ENCODE measurements at regions not wholly inside any gene's neighbourhood (a gene's known extent, or its start where the extent isn't known, plus 50 kb on each side); places are given as distances from the start of the nearest gene placed in this dataset.

DNA sequence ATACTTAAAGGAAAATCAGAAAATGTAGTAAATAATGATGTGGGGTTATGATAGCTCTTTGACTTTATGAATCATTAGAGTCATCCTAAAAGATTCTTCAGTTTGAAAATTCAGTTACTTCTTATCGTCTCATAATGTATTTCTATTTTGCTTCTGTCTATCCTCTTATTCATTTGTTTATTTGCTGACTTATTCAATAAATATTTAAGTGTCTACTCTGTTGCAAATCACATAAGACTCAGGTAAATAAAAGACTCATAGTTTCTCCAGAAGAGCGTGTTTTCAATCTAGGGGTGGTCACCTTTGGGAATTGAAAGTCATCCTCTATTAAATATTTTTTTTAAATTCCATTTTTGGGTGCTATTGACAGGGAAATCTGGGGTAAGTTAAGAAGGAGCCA, 69.1 kb upstream of the RBMS1 start:
- Histone ChIP-seq H3K27me3 (ENCODE audit: control insufficient read depth in 2 of 2, insufficient read depth in 2 of 2, low read length in 2 of 2) (no peaks in the 10 kb centered on the region), H3K9me3 (ENCODE audit: control insufficient read depth in 2 of 3, low read length in 3 of 3) (no peaks in the 10 kb centered on the region), H3K27ac (ENCODE audit: low read depth, low read length) (no peak overlapping the region), H3K4me1 (ENCODE audit: control insufficient read depth in 2 of 2, insufficient read depth in 2 of 2, low read length in 2 of 2) (peaks cover 0 to 11% of the 10 kb centered on the region in 2 donors), H3K36me3 (ENCODE audit: control insufficient read depth in 2 of 3, insufficient read depth in 3 of 3, low read length in 3 of 3) (no peaks in the 10 kb centered on the region), H3K4me3 (ENCODE audit: low read length) (no peak overlapping the region)
- Mint-ChIP-seq H3K4me3 (no peak overlapping the region), H3K27ac (no peak overlapping the region), H3K9me3 (peaks cover 0 to 5% (median 0%) of the 10 kb centered on the region in 11 donors), H3K4me1 (peaks cover 2 to 37% (median 25%) of the 10 kb centered on the region in 7 donors), H3K36me3 (peaks cover 0 to 3% (median 0%) of the 10 kb centered on the region in 5 donors), H3K27me3 (no peaks in the 10 kb centered on the region)
- DNase-seq: no peak
- ChIA-PET POLR2A (no interaction called here), CTCF (interaction anchor here (0.6 kb wide), 1 partner anchor 237 kb away, joined by 3 read pairs; no protein-coding TSS in a partner anchor)
- intact Hi-C loops (cut with micrococcal nuclease): no loop called here
- no peak for ATAC-seq

DNA sequence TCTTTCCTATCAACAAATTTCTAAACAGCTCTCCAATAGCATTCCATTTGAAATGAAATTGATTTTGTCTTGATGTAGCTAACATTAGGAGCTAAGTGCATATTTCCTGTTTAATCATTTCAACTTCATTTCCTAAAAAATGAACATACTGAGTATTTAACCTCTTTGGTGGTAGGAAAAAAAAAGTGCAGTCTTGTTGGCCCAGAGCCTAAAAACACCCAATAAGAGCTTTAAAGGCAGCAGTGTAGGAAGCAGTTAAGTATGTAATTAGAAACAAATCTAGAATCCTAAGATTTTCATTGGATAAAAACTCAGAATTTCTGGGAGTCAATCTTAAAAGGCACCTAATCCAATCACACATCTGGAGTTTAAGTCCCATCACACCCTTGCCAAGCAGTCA, 71.0 kb upstream of the RBMS1 start:
- intact Hi-C loops (cut with micrococcal nuclease): no loop called here
- H3K4me1 ChIP-seq (ENCODE audit: control insufficient read depth in 2 of 2, insufficient read depth in 2 of 2, low read length in 2 of 2): peaks cover 0 to 11% of the 10 kb centered on the region in 2 donors
- Mint-ChIP-seq H3K27ac (peak overlapping the region in 4 of 9 donors; percentile 4 to 33 (median 18)), H3K27me3 (no peaks in the 10 kb centered on the region), H3K36me3 (peaks cover 0 to 3% (median 0%) of the 10 kb centered on the region in 5 donors), H3K4me1 (peaks cover 2 to 37% (median 25%) of the 10 kb centered on the region in 7 donors), H3K9me3 (peaks cover 0 to 4% (median 0%) of the 10 kb centered on the region in 11 donors), H3K4me3 (peak overlapping the region in 3 of 10 donors; percentile 24 to 46 (median 40))
- H3K9me3 ChIP-seq (ENCODE audit: control insufficient read depth in 2 of 3, low read length in 3 of 3): no peaks in the 10 kb centered on the region
- peak in 2 of 9 donors; percentile 8 to 11 for DNase-seq
- H3K36me3 ChIP-seq (ENCODE audit: control insufficient read depth in 2 of 3, insufficient read depth in 3 of 3, low read length in 3 of 3): no peaks in the 10 kb centered on the region
- H3K27ac ChIP-seq (ENCODE audit: low read depth, low read length): no peak overlapping the region
- no peaks in the 10 kb centered on the region for H3K27me3 ChIP-seq (ENCODE audit: control insufficient read depth in 2 of 2, insufficient read depth in 2 of 2, low read length in 2 of 2)
- no peak overlapping the region for H3K4me3 ChIP-seq (ENCODE audit: low read length)
- POLR2A ChIA-PET: no interaction called here
- CTCF ChIA-PET: no interaction called here
- no peak for ATAC-seq

DNA sequence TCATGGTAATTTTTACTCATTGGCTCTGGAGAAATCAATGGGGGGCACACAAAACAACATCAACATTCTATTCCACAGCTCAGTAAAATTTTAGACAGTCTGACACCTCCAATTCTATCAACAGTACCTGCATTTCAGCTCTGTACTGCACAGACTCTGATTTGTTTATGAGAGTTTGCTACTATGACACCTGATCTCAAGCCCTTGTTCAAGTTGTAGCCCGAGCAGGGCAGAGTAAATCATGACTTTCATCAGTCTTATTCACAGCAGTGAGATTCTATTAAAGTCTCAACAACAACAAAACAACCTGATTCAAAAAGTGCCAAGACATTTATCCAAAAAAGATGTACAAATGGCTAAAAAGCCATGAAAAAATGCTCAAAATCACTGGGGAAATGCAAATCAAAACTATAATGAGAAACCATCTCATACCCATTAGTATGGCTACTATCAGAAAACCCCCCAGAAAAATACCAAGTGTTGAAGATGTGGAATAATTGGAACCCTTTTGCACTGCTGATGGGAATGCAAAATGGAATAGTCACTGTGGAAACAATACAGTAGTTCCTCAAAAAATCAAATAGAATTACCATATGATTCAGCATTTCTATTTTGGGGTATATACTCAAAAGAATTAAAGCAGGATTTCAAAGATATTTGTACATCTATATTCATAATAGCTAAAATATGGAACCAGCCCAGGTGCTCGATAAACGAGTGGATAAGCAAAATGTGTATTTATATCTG, 71.7 kb upstream of the RBMS1 start:
- POLR2A ChIA-PET: no interaction called here

DNA sequence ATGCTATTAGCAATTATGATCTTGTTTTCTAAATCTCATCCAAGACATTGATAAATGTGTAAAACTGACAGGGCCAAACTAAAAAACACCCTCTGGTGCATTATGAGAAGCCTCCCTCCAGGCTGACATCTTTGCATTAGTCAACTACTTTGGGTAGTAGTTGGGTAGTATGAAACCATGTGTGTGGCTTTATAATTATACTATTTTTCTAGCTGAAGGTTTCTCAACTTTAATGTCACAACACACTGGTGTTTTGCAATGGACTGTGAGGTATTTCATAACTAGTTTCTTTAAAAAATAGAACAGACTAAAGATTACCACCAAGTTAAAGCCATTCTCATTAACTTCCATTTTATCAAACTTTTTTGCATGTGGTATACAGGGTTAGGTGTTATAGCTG, 73.1 kb upstream of the RBMS1 start:
- ATAC-seq: peak; percentile 54
- no peak overlapping the region for H3K4me3 Mint-ChIP-seq
- H3K36me3 ChIP-seq (ENCODE audit: control insufficient read depth in 2 of 3, insufficient read depth in 3 of 3, low read length in 3 of 3): no peaks in the 10 kb centered on the region
- peaks cover 0 to 11% of the 10 kb centered on the region in 2 donors for H3K4me1 ChIP-seq (ENCODE audit: control insufficient read depth in 2 of 2, insufficient read depth in 2 of 2, low read length in 2 of 2)
- intact Hi-C loops (cut with micrococcal nuclease): no loop called here
- no peak overlapping the region for H3K27ac ChIP-seq (ENCODE audit: low read depth, low read length)
- ChIA-PET POLR2A (interaction anchor here (0.7 kb wide), 1 partner anchor 181 kb away, joined by 3 read pairs; no protein-coding TSS in a partner anchor), CTCF (no interaction called here)
- no peak overlapping the region for H3K27ac Mint-ChIP-seq
- peaks cover 0 to 2% (median 0%) of the 10 kb centered on the region in 5 donors for H3K27me3 Mint-ChIP-seq
- H3K36me3 Mint-ChIP-seq: peaks cover 0 to 3% (median 0%) of the 10 kb centered on the region in 5 donors
- H3K9me3 ChIP-seq (ENCODE audit: control insufficient read depth in 2 of 3, low read length in 3 of 3): no peaks in the 10 kb centered on the region
- peaks cover 2 to 36% (median 25%) of the 10 kb centered on the region in 7 donors for H3K4me1 Mint-ChIP-seq
- DNase-seq: no peak
- H3K9me3 Mint-ChIP-seq: peaks cover 0 to 7% (median 3%) of the 10 kb centered on the region in 11 donors
- H3K27me3 ChIP-seq (ENCODE audit: control insufficient read depth in 2 of 2, insufficient read depth in 2 of 2, low read length in 2 of 2): no peaks in the 10 kb centered on the region
- no peak overlapping the region for H3K4me3 ChIP-seq (ENCODE audit: low read length)

More for the DNA sequence above, 71.7 kb upstream of the RBMS1 start:
- H3K4me1 ChIP-seq (ENCODE audit: control insufficient read depth in 2 of 2, insufficient read depth in 2 of 2, low read length in 2 of 2): peaks cover 0 to 11% of the 10 kb centered on the region in 2 donors
- peaks cover 2 to 37% (median 25%) of the 10 kb centered on the region in 7 donors for H3K4me1 Mint-ChIP-seq
- no peak overlapping the region for H3K27ac ChIP-seq (ENCODE audit: low read depth, low read length)
- DNase-seq: no peak
- peaks cover 0 to 3% (median 0%) of the 10 kb centered on the region in 5 donors for H3K36me3 Mint-ChIP-seq
- no peaks in the 10 kb centered on the region for H3K9me3 ChIP-seq (ENCODE audit: control insufficient read depth in 2 of 3, low read length in 3 of 3)
- no peak for ATAC-seq
- H3K27ac Mint-ChIP-seq: peak overlapping the region in 1 of 9 donors; percentile 8
- no peaks in the 10 kb centered on the region for H3K27me3 Mint-ChIP-seq
- CTCF ChIA-PET: interaction anchor here (0.6 kb wide), 1 partner anchor 12 kb away, joined by 3 read pairs; no protein-coding TSS in a partner anchor
- H3K36me3 ChIP-seq (ENCODE audit: control insufficient read depth in 2 of 3, insufficient read depth in 3 of 3, low read length in 3 of 3): no peaks in the 10 kb centered on the region
- H3K4me3 Mint-ChIP-seq: peak overlapping the region in 1 of 10 donors; percentile 24
- no peaks in the 10 kb centered on the region for H3K27me3 ChIP-seq (ENCODE audit: control insufficient read depth in 2 of 2, insufficient read depth in 2 of 2, low read length in 2 of 2)
- intact Hi-C loops (cut with micrococcal nuclease): no loop called here
- H3K4me3 ChIP-seq (ENCODE audit: low read length): no peak overlapping the region
- peaks cover 0 to 4% (median 0%) of the 10 kb centered on the region in 11 donors for H3K9me3 Mint-ChIP-seq

DNA sequence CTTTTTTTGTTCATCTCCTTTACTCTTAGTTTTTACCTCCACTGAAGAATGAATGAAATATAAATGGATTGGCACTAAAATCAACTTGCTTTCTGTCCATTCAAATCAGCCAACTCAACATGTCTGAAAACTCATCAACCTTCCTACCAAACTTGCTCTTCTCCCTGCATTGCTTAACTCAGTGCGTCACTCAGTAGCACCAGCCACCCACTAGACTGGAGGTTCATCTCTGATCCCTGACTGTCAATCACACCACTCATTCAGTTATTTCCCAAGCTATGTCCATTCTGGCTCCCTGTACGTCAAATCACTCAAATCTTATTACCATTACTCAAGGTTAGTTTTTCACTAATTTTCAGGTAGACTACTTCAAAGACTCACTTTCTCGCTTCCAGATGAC, 75.2 kb upstream of the RBMS1 start:
- H3K9me3 Mint-ChIP-seq: peaks cover 0 to 21% (median 9%) of the 10 kb centered on the region in 11 donors
- ATAC-seq (no peak), DNase-seq (no peak)
- H3K4me1 Mint-ChIP-seq: peaks cover 2 to 25% (median 23%) of the 10 kb centered on the region in 7 donors
- Histone ChIP-seq H3K4me1 (ENCODE audit: control insufficient read depth in 2 of 2, insufficient read depth in 2 of 2, low read length in 2 of 2) (peaks cover 0 to 11% of the 10 kb centered on the region in 2 donors), H3K9me3 (ENCODE audit: control insufficient read depth in 2 of 3, low read length in 3 of 3) (peaks cover 0 to 8% (median 0%) of the 10 kb centered on the region in 3 experiments), H3K36me3 (ENCODE audit: control insufficient read depth in 2 of 3, insufficient read depth in 3 of 3, low read length in 3 of 3) (no peaks in the 10 kb centered on the region), H3K4me3 (ENCODE audit: low read length) (no peak overlapping the region), H3K27ac (ENCODE audit: low read depth, low read length) (no peak overlapping the region), H3K27me3 (ENCODE audit: control insufficient read depth in 2 of 2, insufficient read depth in 2 of 2, low read length in 2 of 2) (no peaks in the 10 kb centered on the region)
- H3K36me3 Mint-ChIP-seq: peaks cover 0 to 14% (median 0%) of the 10 kb centered on the region in 5 donors
- H3K4me3 Mint-ChIP-seq: no peak overlapping the region
- POLR2A ChIA-PET: no interaction called here
- H3K27me3 Mint-ChIP-seq: peaks cover 0 to 2% (median 0%) of the 10 kb centered on the region in 5 donors
- intact Hi-C loops (cut with micrococcal nuclease): no loop called here
- CTCF ChIA-PET: no interaction called here
- H3K27ac Mint-ChIP-seq: no peak overlapping the region

DNA sequence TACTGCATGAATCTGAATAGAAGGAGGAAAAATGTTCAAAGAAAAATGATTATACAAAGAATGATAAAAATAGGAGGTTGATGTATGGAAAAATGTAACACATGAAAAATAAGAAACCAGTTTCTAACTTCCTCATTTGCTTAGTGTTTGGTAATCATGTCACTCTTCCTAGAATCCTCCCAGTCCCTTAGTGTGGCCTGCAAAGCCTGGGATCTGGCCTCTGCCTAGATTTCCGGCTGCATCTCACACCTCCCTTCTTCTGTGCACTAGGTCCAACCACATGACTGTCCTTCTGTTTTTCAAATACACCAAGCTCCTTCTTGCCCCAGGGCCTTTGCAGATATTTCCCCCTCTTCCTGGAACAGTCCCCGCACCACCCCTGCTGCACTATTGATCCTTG, 76.8 kb upstream of the RBMS1 start:
- DNase-seq (no peak), ATAC-seq (no peak)
- H3K36me3 Mint-ChIP-seq: peaks cover 0 to 14% (median 0%) of the 10 kb centered on the region in 5 donors
- Histone ChIP-seq H3K4me1 (ENCODE audit: control insufficient read depth in 2 of 2, insufficient read depth in 2 of 2, low read length in 2 of 2) (no peaks in the 10 kb centered on the region), H3K27ac (ENCODE audit: low read depth, low read length) (no peak overlapping the region), H3K36me3 (ENCODE audit: control insufficient read depth in 2 of 3, insufficient read depth in 3 of 3, low read length in 3 of 3) (no peaks in the 10 kb centered on the region), H3K9me3 (ENCODE audit: control insufficient read depth in 2 of 3, low read length in 3 of 3) (peaks cover 0 to 8% (median 0%) of the 10 kb centered on the region in 3 experiments), H3K4me3 (ENCODE audit: low read length) (no peak overlapping the region), H3K27me3 (ENCODE audit: control insufficient read depth in 2 of 2, insufficient read depth in 2 of 2, low read length in 2 of 2) (no peaks in the 10 kb centered on the region)
- H3K27me3 Mint-ChIP-seq: peaks cover 0 to 2% (median 0%) of the 10 kb centered on the region in 5 donors
- peaks cover 0 to 21% (median 9%) of the 10 kb centered on the region in 11 donors for H3K9me3 Mint-ChIP-seq
- CTCF ChIA-PET: interaction anchor here (0.8 kb wide), 1 partner anchor 218 kb away, joined by 3 read pairs; no protein-coding TSS in a partner anchor
- intact Hi-C loops (cut with micrococcal nuclease): no loop called here
- H3K4me3 Mint-ChIP-seq: no peak overlapping the region
- POLR2A ChIA-PET: no interaction called here
- no peak overlapping the region for H3K27ac Mint-ChIP-seq
- H3K4me1 Mint-ChIP-seq: peaks cover 0 to 10% (median 7%) of the 10 kb centered on the region in 7 donors

Data from naive thymus-derived CD4-positive, alpha-beta T cell (primary cell).